HG02678 (cell line): ENCODE measurements at regions not wholly inside any gene's neighbourhood (a gene's known extent, or its start where the extent isn't known, plus 50 kb on each side); places are given as distances from the start of the nearest gene placed in this dataset.
"Not testable (repeated sequence)": the region's sequence is repeated elsewhere in the genome, so short reads cannot be mapped to it uniquely, and the experiment has no call there.

Experiments used
- ATAC-seq: cut with Tn5 transposase; IDR thresholded peaks from one replicate; pipeline ENCODE4 v1.9.1; 2021; ENCODE audit warnings: mild to moderate bottlenecking, moderate library complexity; ENCODE audit not compliant: unreplicated experiment

GRCh38 chr6:139973669-139974344, 599.4 kb upstream of the CITED2 start:
- ATAC-seq = no peak

GRCh38 chr6:139972116-139972515, 597.7 kb upstream of the CITED2 start:
- no peak for ATAC-seq

- no peak for ATAC-seq
Measured at GRCh38 chr6:139970591-139970991, 596.1 kb upstream of the CITED2 start.

- ATAC-seq = no peak
Measured at GRCh38 chr6:139967497-139967896, 593.0 kb upstream of the CITED2 start.

GRCh38 chr6:139965393-139965792, 590.9 kb upstream of the CITED2 start:
- ATAC-seq = no peak

- no peak for ATAC-seq
Measured at GRCh38 chr6:139964737-139965136, 590.3 kb upstream of the CITED2 start.

GRCh38 chr6:139962654-139963347, 588.4 kb upstream of the CITED2 start:
- ATAC-seq = peak; percentile 56

- no peak for ATAC-seq
Measured at GRCh38 chr6:139961190-139961589, 586.7 kb upstream of the CITED2 start.

GRCh38 chr6:139960671-139961070, 586.2 kb upstream of the CITED2 start:
- no peak for ATAC-seq

GRCh38 chr6:139955366-139956155, 581.1 kb upstream of the CITED2 start:
- ATAC-seq = no peak

GRCh38 chr6:139954463-139955071, 580.1 kb upstream of the CITED2 start:
- no peak for ATAC-seq

GRCh38 chr6:139953780-139954179, 579.3 kb upstream of the CITED2 start:
- ATAC-seq = not testable (repeated sequence)

GRCh38 chr6:139951172-139951571, 576.7 kb upstream of the CITED2 start:
- no peak for ATAC-seq

- ATAC-seq = no peak
Measured at GRCh38 chr6:139944976-139945375, 570.5 kb upstream of the CITED2 start.

- no peak for ATAC-seq
Measured at GRCh38 chr6:139944131-139944530, 569.7 kb upstream of the CITED2 start.

GRCh38 chr6:139943391-139943790, 568.9 kb upstream of the CITED2 start:
- ATAC-seq = no peak

- ATAC-seq = no peak
Measured at GRCh38 chr6:139942331-139942730, 567.9 kb upstream of the CITED2 start.

GRCh38 chr6:139941826-139942225, 567.4 kb upstream of the CITED2 start:
- ATAC-seq = no peak

GRCh38 chr6:139940741-139941729, 566.6 kb upstream of the CITED2 start:
- ATAC-seq = peak; percentile 95
